ENCODE measurements at regions not wholly inside any gene's neighbourhood (a gene's known extent, or its start where the extent isn't known, plus 50 kb on each side); places are given as distances from the start of the nearest gene placed in this dataset.

DNA sequence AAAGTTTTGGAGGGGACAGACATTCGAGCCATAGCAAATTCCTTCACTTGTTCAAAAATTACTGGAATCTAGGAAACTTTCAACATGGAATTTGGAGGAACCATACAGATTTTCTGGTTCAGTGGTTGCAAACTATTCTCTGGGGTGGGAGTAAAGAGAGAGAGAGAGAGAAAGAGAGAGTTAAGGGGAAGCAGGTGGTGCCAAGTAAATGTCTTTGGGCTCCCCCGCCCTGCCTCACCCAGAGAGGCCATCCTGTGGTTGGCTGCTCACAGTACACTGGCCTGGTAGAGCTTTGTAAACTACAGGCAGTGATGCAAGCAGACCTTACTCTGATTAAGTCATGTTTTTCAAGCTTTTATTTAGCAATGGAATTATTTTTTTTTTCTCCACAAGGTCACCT lies 82.6 kb downstream of the ADAMTS15 start:
- intact Hi-C loops (cut with DNase I; ENCODE audit: low total_unique reads), result no loop called here
- Histone ChIP-seq H3K9me3 (no peaks in the 10 kb centered on the region), H3K4me3 (no peak overlapping the region), H3K4me1 (no peaks in the 10 kb centered on the region), H3K27ac (no peak overlapping the region), H3K36me3 (no peaks in the 10 kb centered on the region), H3K27me3 (no peaks in the 10 kb centered on the region)
- DNase-seq, result no peak
- in situ Hi-C loops (cut with MboI; ENCODE audit: low pct_ligation_motif_present in 1 of 4, low pct_unique_long_range_greater_than_20kb in 1 of 4, low sequenced_read_pairs in 3 of 4), result no loop called here
- WGBS, 2 donors (ENCODE audit: low coverage in 1 of 2), result 77 to 100% methylated on average over 1 to 2 of the region's 2 CpGs
- TF ChIP-seq POLR2AphosphoS5 (IDR thresholded peaks at IDR 0.05), result no peak
- TF ChIP-seq, protein P1, sequence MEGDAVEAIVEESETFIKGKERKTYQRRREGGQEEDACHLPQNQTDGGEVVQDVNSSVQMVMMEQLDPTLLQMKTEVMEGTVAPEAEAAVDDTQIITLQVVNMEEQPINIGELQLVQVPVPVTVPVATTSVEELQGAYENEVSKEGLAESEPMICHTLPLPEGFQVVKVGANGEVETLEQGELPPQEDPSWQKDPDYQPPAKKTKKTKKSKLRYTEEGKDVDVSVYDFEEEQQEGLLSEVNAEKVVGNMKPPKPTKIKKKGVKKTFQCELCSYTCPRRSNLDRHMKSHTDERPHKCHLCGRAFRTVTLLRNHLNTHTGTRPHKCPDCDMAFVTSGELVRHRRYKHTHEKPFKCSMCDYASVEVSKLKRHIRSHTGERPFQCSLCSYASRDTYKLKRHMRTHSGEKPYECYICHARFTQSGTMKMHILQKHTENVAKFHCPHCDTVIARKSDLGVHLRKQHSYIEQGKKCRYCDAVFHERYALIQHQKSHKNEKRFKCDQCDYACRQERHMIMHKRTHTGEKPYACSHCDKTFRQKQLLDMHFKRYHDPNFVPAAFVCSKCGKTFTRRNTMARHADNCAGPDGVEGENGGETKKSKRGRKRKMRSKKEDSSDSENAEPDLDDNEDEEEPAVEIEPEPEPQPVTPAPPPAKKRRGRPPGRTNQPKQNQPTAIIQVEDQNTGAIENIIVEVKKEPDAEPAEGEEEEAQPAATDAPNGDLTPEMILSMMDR (IDR thresholded peaks at IDR 0.05), result no peak
- no peak for TF ChIP-seq EP300 (IDR thresholded peaks at IDR 0.05; ENCODE audit: low read depth)
- TF ChIP-seq POLR2A (IDR thresholded peaks at IDR 0.05), result no peak

DNA sequence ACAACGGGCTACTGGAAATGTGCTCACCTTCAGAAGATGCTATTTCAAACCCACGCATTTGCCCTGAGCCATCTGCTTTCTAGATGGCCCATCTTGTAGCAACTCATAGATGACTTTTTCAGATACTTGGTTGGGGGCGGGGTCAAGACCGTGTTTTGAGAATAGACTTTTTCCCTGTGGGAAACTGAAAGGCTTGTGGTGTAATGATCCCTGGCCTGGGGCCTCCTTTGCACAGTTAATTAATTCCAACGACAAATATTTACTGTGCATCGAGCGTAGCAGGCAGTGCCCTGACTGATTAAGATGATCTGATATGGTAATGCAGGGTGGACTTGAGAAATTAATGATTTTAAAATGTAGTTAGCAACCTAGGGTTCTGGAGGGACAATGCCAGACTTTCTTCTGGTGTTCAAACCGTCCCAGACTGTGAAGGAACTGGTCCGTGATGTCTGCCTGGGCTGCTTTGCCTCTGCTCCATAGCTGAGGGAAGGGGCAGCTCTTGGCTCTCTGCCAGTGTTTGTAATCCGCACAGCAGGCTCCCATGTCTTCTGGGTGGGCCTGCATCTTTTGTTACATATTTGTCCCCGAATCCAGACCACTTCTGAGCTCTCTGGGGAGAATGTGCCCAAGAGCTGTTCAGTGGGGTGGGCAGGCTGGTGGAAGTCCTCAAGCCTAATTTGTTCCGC lies 84.8 kb downstream of the ADAMTS15 start:
- no peaks in the 10 kb centered on the region for H3K4me1 ChIP-seq
- no peaks in the 10 kb centered on the region for H3K9me3 ChIP-seq
- no peak for DNase-seq
- 79 to 93% methylated on average over 6 to 12 of the region's 12 CpGs for WGBS, 2 donors (ENCODE audit: low coverage in 1 of 2)
- intact Hi-C loops (cut with DNase I; ENCODE audit: low total_unique reads) (no loop called here), in situ Hi-C loops (cut with MboI; ENCODE audit: low pct_ligation_motif_present in 1 of 4, low pct_unique_long_range_greater_than_20kb in 1 of 4, low sequenced_read_pairs in 3 of 4) (no loop called here)
- no peaks in the 10 kb centered on the region for H3K27me3 ChIP-seq
- TF ChIP-seq EP300 (IDR thresholded peaks at IDR 0.05; ENCODE audit: low read depth) (no peak), POLR2A (IDR thresholded peaks at IDR 0.05) (no peak), POLR2AphosphoS5 (IDR thresholded peaks at IDR 0.05) (no peak)
- TF ChIP-seq, protein P1 (IDR thresholded peaks at IDR 0.05), result no peak
- H3K36me3 ChIP-seq, result no peaks in the 10 kb centered on the region
- H3K4me3 ChIP-seq, result no peak overlapping the region
- no peak overlapping the region for H3K27ac ChIP-seq

DNA sequence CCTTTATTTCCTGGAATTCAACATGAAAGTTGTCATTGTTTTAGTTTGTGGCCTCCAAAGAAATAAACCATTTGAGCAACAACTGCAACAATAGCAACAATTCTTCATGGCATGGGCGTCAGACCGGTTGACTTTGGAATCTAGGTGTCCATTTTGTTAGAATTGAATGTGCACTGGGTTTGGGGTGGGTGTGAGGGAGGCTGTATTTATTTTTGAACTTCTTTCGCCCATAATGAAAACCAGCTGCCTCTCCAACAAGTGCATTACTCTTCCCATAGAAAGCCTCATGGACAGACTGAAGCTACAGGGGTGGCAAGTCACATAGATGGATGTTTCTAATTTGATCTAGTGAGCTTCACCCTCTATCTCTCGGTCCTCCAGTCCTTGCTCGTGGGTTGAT lies 85.4 kb downstream of the ADAMTS15 start:
- Histone ChIP-seq H3K36me3 (no peaks in the 10 kb centered on the region), H3K27ac (no peak overlapping the region), H3K9me3 (no peaks in the 10 kb centered on the region), H3K4me3 (no peak overlapping the region), H3K4me1 (no peaks in the 10 kb centered on the region), H3K27me3 (no peaks in the 10 kb centered on the region)
- intact Hi-C loops (cut with DNase I; ENCODE audit: low total_unique reads), result no loop called here
- in situ Hi-C loops (cut with MboI; ENCODE audit: low pct_ligation_motif_present in 1 of 4, low pct_unique_long_range_greater_than_20kb in 1 of 4, low sequenced_read_pairs in 3 of 4), result no loop called here
- WGBS, 2 donors (ENCODE audit: low coverage in 1 of 2), result 85 to 92% methylated on average over 5 of the region's 5 CpGs
- TF ChIP-seq, protein P1 (IDR thresholded peaks at IDR 0.05), result no peak
- TF ChIP-seq POLR2AphosphoS5 (IDR thresholded peaks at IDR 0.05) (no peak), POLR2A (IDR thresholded peaks at IDR 0.05) (no peak), EP300 (IDR thresholded peaks at IDR 0.05; ENCODE audit: low read depth) (no peak)
- DNase-seq, result no peak

DNA sequence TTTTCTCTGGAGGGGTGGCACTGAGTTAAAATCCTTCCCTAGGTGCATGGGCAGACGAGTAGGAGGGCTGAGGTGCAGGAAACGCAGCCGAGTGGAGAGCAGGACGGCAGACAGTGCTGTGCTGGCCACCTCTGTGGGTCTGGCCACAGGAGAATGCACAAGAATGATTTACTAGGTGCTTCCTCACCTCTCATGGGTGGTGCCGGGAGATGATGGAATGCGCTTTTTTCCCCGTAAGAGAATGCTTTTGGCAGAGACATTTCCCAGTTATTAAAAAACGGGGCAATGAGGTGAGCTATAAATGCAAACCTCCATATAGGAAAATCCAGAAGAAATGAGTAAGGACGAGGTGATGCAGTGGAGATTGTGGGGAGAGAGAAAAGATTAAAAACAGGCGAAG lies 86.1 kb downstream of the ADAMTS15 start:
- H3K36me3 ChIP-seq, result no peaks in the 10 kb centered on the region
- in situ Hi-C loops (cut with MboI; ENCODE audit: low pct_ligation_motif_present in 1 of 4, low pct_unique_long_range_greater_than_20kb in 1 of 4, low sequenced_read_pairs in 3 of 4) (no loop called here), intact Hi-C loops (cut with DNase I; ENCODE audit: low total_unique reads) (no loop called here)
- no peaks in the 10 kb centered on the region for H3K4me1 ChIP-seq
- TF ChIP-seq EP300 (IDR thresholded peaks at IDR 0.05; ENCODE audit: low read depth), result no peak
- TF ChIP-seq POLR2A (IDR thresholded peaks at IDR 0.05), result no peak
- TF ChIP-seq, protein P1 (IDR thresholded peaks at IDR 0.05), result no peak
- no peak for TF ChIP-seq POLR2AphosphoS5 (IDR thresholded peaks at IDR 0.05)
- no peak overlapping the region for H3K4me3 ChIP-seq
- 86% methylated on average over 5 to 10 of the region's 10 CpGs for WGBS, 2 donors (ENCODE audit: low coverage in 1 of 2)
- H3K27me3 ChIP-seq, result no peaks in the 10 kb centered on the region
- no peak overlapping the region for H3K27ac ChIP-seq
- no peak for DNase-seq
- no peaks in the 10 kb centered on the region for H3K9me3 ChIP-seq

All from transverse colon (tissue), 4 donors.